A549 (cell line): ENCODE measurements at regions not wholly inside any gene's neighbourhood (a gene's known extent, or its start where the extent isn't known, plus 50 kb on each side); places are given as distances from the start of the nearest gene placed in this dataset.

Source experiments
- EP300 ChIP-seq, 2 experiments: fragments of >200 bp; sonication (Bioruptor Twin); formaldehyde crosslinking; IDR thresholded peaks; 2 replicates in 1 of 2; 3 replicates in 1 of 2; pipeline ENCODE4 v1.6.1; 2016 to 2017
- ESRRA ChIP-seq: fragments of 150-350 bp; IDR thresholded peaks from 2 replicates; pipeline ENCODE4 v1.6.1; 2014; ENCODE audit warnings: mild to moderate bottlenecking, low read length, borderline replicate concordance
- JUNB ChIP-seq: fragments of >200 bp; sonication (Bioruptor Twin); formaldehyde crosslinking; IDR thresholded peaks from 2 replicates; pipeline ENCODE4 v1.6.1; 2016
- MAZ ChIP-seq: fragments of 150-350 bp; IDR thresholded peaks from 2 replicates; pipeline ENCODE4 v1.6.1; 2014; ENCODE audit warnings: antibody characterized with exemption, low read depth, low read length, borderline replicate concordance
- NPAS2 ChIP-seq: fragments of 250-450 bp; sonication (Bioruptor Pico); IDR thresholded peaks from 2 replicates; pipeline ENCODE4 v1.8.0; 2022; ENCODE audit warnings: mild to moderate bottlenecking, moderate library complexity, borderline replicate concordance
- PHF8 ChIP-seq: fragments of 200-600 bp; sonication (generic); IDR thresholded peaks from 2 replicates; pipeline ENCODE4 v1.6.1; 2016; ENCODE audit warnings: low read depth, mild to moderate bottlenecking, antibody characterized with exemption, moderate library complexity, borderline replicate concordance
- POLR2A ChIP-seq: IDR thresholded peaks from 2 replicates; pipeline ENCODE4 v1.6.1; 2012; ENCODE audit warnings: mild to moderate bottlenecking, low read length
- RAD21 ChIP-seq, 2 experiments: fragments of >200 bp in 1 of 2; sonication (Bioruptor Twin) in 1 of 2; formaldehyde crosslinking in 1 of 2; IDR thresholded peaks in 1 of 2; conservative IDR thresholded peaks in 1 of 2; 2 replicates in 1 of 2; 3 replicates in 1 of 2; pipeline ENCODE4 v1.6.1; 2012 to 2018; ENCODE audit warnings: inconsistent platforms in 1 of 2
- SREBF2 ChIP-seq: fragments of 450-650 bp; IDR thresholded peaks from 2 replicates; pipeline ENCODE4 v1.6.1; 2014; ENCODE audit warnings: mild to moderate bottlenecking, moderate library complexity
- TF ChIP-seq, protein P1 (sequence below): fragments of 250-450 bp; sonication (Bioruptor Pico); IDR thresholded peaks from 2 replicates; pipeline ENCODE4 v1.5.0; 2021; ENCODE audit warnings: mild to moderate bottlenecking, moderate library complexity, borderline replicate concordance
- TF ChIP-seq, protein P2 (sequence below): IDR thresholded peaks from 2 replicates; pipeline ENCODE4 v1.6.1; 2012
- TF ChIP-seq, protein P3 (sequence below): fragments of >200 bp; sonication (Bioruptor Twin); formaldehyde crosslinking; IDR thresholded peaks from 3 replicates; pipeline ENCODE4 v1.5.1; 2016

GRCh38 chr4:72666910-72667309, 97.9 kb upstream of the ADAMTS3 start:
- no peak for TF ChIP-seq JUNB
- no peak for TF ChIP-seq POLR2A
- TF ChIP-seq, protein P1, sequence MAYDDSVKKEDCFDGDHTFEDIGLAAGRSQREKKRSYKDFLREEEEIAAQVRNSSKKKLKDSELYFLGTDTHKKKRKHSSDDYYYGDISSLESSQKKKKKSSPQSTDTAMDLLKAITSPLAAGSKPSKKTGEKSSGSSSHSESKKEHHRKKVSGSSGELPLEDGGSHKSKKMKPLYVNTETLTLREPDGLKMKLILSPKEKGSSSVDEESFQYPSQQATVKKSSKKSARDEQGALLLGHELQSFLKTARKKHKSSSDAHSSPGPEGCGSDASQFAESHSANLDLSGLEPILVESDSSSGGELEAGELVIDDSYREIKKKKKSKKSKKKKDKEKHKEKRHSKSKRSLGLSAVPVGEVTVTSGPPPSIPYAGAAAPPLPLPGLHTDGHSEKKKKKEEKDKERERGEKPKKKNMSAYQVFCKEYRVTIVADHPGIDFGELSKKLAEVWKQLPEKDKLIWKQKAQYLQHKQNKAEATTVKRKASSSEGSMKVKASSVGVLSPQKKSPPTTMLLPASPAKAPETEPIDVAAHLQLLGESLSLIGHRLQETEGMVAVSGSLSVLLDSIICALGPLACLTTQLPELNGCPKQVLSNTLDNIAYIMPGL (CRISPR knock-in tag): no peak
- TF ChIP-seq, protein P2, sequence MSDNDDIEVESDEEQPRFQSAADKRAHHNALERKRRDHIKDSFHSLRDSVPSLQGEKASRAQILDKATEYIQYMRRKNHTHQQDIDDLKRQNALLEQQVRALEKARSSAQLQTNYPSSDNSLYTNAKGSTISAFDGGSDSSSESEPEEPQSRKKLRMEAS: no peak
- no peak for TF ChIP-seq PHF8
- TF ChIP-seq, protein P3, sequence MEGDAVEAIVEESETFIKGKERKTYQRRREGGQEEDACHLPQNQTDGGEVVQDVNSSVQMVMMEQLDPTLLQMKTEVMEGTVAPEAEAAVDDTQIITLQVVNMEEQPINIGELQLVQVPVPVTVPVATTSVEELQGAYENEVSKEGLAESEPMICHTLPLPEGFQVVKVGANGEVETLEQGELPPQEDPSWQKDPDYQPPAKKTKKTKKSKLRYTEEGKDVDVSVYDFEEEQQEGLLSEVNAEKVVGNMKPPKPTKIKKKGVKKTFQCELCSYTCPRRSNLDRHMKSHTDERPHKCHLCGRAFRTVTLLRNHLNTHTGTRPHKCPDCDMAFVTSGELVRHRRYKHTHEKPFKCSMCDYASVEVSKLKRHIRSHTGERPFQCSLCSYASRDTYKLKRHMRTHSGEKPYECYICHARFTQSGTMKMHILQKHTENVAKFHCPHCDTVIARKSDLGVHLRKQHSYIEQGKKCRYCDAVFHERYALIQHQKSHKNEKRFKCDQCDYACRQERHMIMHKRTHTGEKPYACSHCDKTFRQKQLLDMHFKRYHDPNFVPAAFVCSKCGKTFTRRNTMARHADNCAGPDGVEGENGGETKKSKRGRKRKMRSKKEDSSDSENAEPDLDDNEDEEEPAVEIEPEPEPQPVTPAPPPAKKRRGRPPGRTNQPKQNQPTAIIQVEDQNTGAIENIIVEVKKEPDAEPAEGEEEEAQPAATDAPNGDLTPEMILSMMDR: no peak
- no peak for TF ChIP-seq NPAS2 (CRISPR knock-in tag)
- no peak for TF ChIP-seq EP300 (IDR thresholded peaks at IDR 0.05)
- no peak for TF ChIP-seq SREBF2
- TF ChIP-seq ESRRA: no peak
- TF ChIP-seq MAZ: no peak
- no peak for TF ChIP-seq RAD21 (conservative IDR thresholded peaks at IDR 0.05 in 1 of 2, IDR thresholded peaks at IDR 0.05 in 1 of 2)
